GM10266 (cell line): ENCODE measurements at regions not wholly inside any gene's neighbourhood (a gene's known extent, or its start where the extent isn't known, plus 50 kb on each side); places are given as distances from the start of the nearest gene placed in this dataset.
"Not testable (repeated sequence)": the region's sequence is repeated elsewhere in the genome, so short reads cannot be mapped to it uniquely, and the experiment has no call there.

ENCODE experiments used
- DNase-seq: peaks from one replicate; pipeline ENCODE4 v3.0.0; 2012; ENCODE audit errors: extremely low spot score
- TF ChIP-seq, protein P1 (sequence below): IDR thresholded peaks from 2 replicates; pipeline ENCODE4 v1.5.1; 2012; ENCODE audit warnings: mild to moderate bottlenecking, low read depth; ENCODE audit not compliant: control insufficient read depth, insufficient read depth; ENCODE audit errors: missing control alignments

DNA sequence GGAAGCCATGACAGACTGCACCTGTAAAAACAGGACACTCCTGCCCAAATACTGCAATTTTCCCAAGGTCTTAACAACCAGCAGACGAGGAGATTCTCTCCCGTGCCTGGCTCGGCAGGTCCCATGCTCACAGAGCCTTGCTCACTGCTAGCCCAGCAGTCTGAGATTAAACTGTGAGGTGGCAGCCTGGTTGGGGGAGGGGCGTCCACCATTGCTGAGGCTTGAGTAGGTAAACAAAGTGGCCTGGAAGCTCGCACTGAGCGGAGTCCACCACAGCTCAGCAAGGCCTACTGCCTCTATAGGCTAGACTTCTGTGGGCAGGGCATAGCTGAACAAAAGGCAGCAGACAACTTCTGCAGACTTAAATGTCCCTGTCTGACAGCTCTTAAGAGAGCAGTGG, 80.3 kb downstream of the ANXA5 start:
- DNase-seq: not testable (repeated sequence)

DNA sequence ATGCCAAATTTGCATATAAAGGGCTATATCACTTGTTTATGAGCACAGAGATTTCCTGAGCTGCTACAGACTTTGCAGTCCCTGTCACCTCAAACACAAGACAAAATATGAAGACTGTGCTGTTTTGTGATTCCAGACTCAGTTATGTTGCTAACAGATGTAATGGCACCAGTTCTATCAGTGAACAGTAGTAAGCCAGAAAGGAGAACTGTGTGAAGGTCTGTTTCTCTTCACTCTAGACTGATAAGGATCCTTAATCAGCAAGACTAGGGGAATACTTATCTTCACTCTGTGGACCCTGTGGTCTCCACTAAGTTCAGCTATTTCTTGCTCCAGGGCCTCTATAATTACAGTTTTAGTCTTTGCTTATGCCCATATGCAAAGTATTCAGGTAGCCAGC, 82.7 kb downstream of the ANXA5 start:
- no peak for DNase-seq
- TF ChIP-seq, protein P1, sequence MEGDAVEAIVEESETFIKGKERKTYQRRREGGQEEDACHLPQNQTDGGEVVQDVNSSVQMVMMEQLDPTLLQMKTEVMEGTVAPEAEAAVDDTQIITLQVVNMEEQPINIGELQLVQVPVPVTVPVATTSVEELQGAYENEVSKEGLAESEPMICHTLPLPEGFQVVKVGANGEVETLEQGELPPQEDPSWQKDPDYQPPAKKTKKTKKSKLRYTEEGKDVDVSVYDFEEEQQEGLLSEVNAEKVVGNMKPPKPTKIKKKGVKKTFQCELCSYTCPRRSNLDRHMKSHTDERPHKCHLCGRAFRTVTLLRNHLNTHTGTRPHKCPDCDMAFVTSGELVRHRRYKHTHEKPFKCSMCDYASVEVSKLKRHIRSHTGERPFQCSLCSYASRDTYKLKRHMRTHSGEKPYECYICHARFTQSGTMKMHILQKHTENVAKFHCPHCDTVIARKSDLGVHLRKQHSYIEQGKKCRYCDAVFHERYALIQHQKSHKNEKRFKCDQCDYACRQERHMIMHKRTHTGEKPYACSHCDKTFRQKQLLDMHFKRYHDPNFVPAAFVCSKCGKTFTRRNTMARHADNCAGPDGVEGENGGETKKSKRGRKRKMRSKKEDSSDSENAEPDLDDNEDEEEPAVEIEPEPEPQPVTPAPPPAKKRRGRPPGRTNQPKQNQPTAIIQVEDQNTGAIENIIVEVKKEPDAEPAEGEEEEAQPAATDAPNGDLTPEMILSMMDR: no peak

DNA sequence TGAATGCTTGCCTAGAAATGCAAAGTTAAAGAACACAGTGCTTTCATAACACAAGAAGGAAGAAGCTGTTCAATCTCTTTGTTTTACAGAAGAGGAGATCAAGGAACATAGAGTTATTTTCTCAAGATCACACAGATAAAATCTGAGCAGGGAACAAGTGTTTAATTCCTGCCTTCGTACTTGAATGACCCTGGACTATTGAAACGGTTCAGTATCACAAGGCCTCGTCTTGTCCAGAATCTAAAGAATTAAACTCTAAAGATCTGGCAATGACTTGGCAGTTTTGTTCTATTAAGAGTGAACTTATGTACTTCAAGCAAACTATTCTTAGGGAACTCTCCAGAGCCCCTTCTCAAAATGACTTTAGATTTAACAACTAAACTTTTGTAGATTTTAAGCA, 97.7 kb downstream of the ANXA5 start:
- TF ChIP-seq, protein P1: no peak
- no peak for DNase-seq

DNA sequence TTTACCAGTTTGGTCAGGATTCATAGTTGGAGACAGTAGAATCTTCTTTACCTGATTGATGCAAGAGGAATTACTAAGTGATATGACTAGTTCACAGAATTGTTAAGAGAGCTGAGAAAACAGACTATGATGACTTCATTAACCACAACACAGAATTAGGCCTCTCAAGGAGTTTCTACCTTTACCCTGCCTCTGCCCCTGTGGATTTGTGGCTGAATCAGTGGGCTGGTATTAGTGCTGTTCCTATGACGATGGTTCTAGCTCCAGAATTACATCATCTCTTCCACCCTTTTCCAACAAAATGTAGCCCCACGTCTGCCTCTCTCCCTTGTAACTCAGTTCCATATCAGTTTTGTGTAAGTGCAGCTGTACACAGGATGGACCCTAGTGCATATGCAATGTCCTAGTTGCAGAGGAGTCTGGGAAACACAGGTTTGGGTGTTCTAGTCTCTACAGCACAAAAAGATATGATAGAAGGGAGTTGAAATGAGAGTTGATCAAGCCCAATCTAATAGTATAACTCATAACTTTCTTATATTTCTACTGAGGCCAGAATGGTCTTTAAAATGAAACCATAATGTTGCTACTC, 99.3 kb downstream of the ANXA5 start:
- TF ChIP-seq, protein P1: no peak
- peak; percentile 15 for DNase-seq

DNA sequence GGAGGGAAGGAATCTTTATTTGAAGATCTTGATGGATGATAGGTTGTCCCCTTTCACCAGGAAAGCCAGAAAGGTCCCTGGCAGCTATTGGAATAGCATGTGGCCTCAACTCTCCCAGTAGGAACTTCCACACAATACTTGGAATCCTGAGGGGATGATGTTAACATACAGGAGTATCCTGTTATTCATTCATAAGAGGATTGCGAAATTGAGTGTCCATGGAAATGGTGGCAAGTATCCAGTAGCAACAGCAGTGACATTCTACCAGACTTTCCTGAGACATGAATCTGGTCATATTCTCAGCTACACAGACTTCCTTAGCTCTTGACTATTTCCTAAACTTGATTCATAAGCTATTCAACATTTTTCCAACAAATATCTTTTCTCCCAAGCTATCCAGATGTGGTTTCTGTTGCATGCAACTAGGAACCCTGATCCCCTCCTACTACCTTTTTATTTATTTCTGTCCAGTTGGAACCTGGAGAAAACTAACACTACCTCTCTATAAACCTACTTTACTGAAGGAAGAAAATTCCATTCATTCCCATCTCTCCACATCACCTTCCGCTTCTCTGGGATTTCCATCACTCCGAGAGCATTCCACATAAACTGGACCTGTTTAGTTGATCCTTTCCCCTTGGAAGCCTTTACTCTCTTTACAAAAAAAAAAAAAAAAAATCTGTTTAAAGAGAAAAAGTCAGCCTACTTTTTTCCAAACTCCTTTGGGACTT, 101.8 kb downstream of the ANXA5 start:
- TF ChIP-seq, protein P1: no peak
- DNase-seq: no peak

DNA sequence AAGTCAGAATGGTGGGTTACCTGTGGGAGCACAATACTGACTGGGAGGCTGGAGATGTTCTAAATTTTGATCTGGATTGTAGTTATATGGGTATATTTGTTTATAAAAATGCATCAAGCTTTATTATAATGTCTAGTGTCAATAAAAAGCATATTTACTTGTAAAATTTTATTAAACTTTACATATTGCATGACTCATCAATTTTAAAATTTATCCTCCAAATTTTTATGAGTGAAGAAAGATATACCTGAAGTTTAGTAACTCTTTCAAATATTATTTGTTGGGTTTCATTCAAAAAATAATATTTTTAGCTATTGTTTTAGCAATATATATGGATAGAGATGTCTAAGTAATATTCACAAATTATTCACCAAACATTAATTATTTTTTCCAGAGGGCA, 103.0 kb downstream of the ANXA5 start:
- TF ChIP-seq, protein P1: no peak
- DNase-seq: no peak

DNA sequence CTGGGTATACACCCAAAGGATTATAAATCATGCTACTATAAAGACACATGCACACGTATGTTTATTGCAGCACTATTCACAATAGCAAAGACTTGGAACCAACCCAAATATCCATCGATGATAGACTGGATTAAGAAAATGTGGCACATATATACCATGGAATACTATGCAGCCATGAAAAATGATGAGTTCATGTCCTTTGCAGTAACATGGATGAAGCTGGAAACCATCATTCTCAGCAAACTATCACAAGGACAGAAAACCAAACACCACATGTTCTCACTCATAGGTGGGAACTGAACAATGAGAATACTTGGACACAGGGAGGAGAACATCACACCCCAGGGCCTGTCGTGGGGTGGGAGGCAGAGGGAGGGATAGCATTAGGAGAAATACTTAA, 104.5 kb downstream of the ANXA5 start:
- not testable (repeated sequence) for DNase-seq

DNA sequence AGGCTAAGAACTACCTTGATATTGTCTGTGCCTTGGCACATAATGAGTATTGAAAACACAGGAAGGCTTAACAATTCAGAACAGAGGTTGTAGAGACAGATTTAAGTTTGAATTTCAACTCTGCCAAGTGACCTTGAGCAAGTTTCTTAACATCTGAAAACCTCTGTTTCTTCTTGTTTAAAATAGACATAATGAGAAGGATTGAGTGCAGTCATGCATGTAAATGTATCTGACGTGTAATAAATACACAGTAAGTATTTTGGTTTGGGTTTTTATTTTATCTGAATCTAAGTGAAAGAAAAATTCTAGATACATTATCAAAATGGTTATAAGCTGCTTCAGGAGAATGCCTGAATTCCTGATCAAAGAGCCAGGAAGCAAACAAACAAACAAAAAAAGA, 111.9 kb downstream of the ANXA5 start:
- TF ChIP-seq, protein P1: no peak
- no peak for DNase-seq
